ENCODE measurements at regions not wholly inside any gene's neighbourhood (a gene's known extent, or its start where the extent isn't known, plus 50 kb on each side); places are given as distances from the start of the nearest gene placed in this dataset.

GRCh38 chr7:132045481-132045980 lies 489.1 kb upstream of the PODXL start:
- CTCF ChIA-PET = no interaction called here
- peaks cover 3% of the 10 kb centered on the region for H3K27me3 Mint-ChIP-seq
- POLR2A ChIA-PET = no interaction called here

GRCh38 chr7:132045002-132045401 lies 488.6 kb upstream of the PODXL start:
- Mint-ChIP-seq H3K36me3 (ENCODE audit: low read depth) (no peaks in the 10 kb centered on the region), H3K27ac (no peak overlapping the region), H3K27me3 (peaks cover 3% of the 10 kb centered on the region), H3K9me3 (no peaks in the 10 kb centered on the region), H3K4me3 (no peak overlapping the region), H3K4me1 (no peaks in the 10 kb centered on the region)
- no peak for DNase-seq
- ChIA-PET CTCF (interaction anchor here (0.5 kb wide), 1 partner anchor 331 kb away, joined by 3 read pairs; no protein-coding TSS in a partner anchor), POLR2A (no interaction called here)

More at GRCh38 chr7:132045481-132045980, 489.1 kb upstream of the PODXL start:
- no peak overlapping the region for H3K4me3 Mint-ChIP-seq
- H3K4me1 Mint-ChIP-seq = no peaks in the 10 kb centered on the region
- no peaks in the 10 kb centered on the region for H3K36me3 Mint-ChIP-seq (ENCODE audit: low read depth)
- no peak overlapping the region for H3K27ac Mint-ChIP-seq
- DNase-seq = no peak
- no peaks in the 10 kb centered on the region for H3K9me3 Mint-ChIP-seq

GRCh38 chr7:132044247-132044646 lies 487.8 kb upstream of the PODXL start:
- no peaks in the 10 kb centered on the region for H3K36me3 Mint-ChIP-seq (ENCODE audit: low read depth)
- no peak overlapping the region for H3K4me3 Mint-ChIP-seq
- POLR2A ChIA-PET = no interaction called here
- no peak overlapping the region for H3K27ac Mint-ChIP-seq
- no peaks in the 10 kb centered on the region for H3K9me3 Mint-ChIP-seq
- peaks cover 6% of the 10 kb centered on the region for H3K27me3 Mint-ChIP-seq
- H3K4me1 Mint-ChIP-seq = no peaks in the 10 kb centered on the region
- CTCF ChIA-PET = interaction anchor here (0.5 kb wide), 1 partner anchor 289 kb away, joined by 4 read pairs; no protein-coding TSS in a partner anchor
- DNase-seq = no peak

GRCh38 chr7:132041108-132041507 lies 484.7 kb upstream of the PODXL start:
- H3K4me1 Mint-ChIP-seq = no peaks in the 10 kb centered on the region
- no peak overlapping the region for H3K27ac Mint-ChIP-seq
- H3K27me3 Mint-ChIP-seq = peaks cover 5% of the 10 kb centered on the region
- CTCF ChIA-PET = no interaction called here
- DNase-seq = no peak
- POLR2A ChIA-PET = no interaction called here
- H3K36me3 Mint-ChIP-seq (ENCODE audit: low read depth) = no peaks in the 10 kb centered on the region
- no peak overlapping the region for H3K4me3 Mint-ChIP-seq
- no peaks in the 10 kb centered on the region for H3K9me3 Mint-ChIP-seq

- DNase-seq = no peak
- Mint-ChIP-seq H3K4me1 (no peaks in the 10 kb centered on the region), H3K9me3 (no peaks in the 10 kb centered on the region), H3K27ac (no peak overlapping the region), H3K27me3 (peaks cover 4% of the 10 kb centered on the region), H3K36me3 (ENCODE audit: low read depth) (no peaks in the 10 kb centered on the region), H3K4me3 (no peak overlapping the region)
- CTCF ChIA-PET = no interaction called here
- POLR2A ChIA-PET = no interaction called here
These were observed 479.3 kb upstream of the PODXL start for GRCh38 chr7:132035517-132036362.

- ChIA-PET CTCF (no interaction called here), POLR2A (no interaction called here)
- Mint-ChIP-seq H3K36me3 (ENCODE audit: low read depth) (no peaks in the 10 kb centered on the region), H3K27me3 (peaks cover 4% of the 10 kb centered on the region), H3K9me3 (no peaks in the 10 kb centered on the region), H3K27ac (no peak overlapping the region), H3K4me3 (no peak overlapping the region), H3K4me1 (no peaks in the 10 kb centered on the region)
- no peak for DNase-seq
These were observed 478.5 kb upstream of the PODXL start for GRCh38 chr7:132034748-132035416.

GRCh38 chr7:132030883-132031282 lies 474.5 kb upstream of the PODXL start:
- POLR2A ChIA-PET = no interaction called here
- H3K27ac Mint-ChIP-seq = no peak overlapping the region
- no peak overlapping the region for H3K4me3 Mint-ChIP-seq
- CTCF ChIA-PET = no interaction called here
- no peaks in the 10 kb centered on the region for H3K27me3 Mint-ChIP-seq
- no peak for DNase-seq
- no peaks in the 10 kb centered on the region for H3K9me3 Mint-ChIP-seq
- H3K4me1 Mint-ChIP-seq = no peaks in the 10 kb centered on the region
- no peaks in the 10 kb centered on the region for H3K36me3 Mint-ChIP-seq (ENCODE audit: low read depth)

GRCh38 chr7:132030086-132030568 lies 473.7 kb upstream of the PODXL start:
- H3K4me3 Mint-ChIP-seq = no peak overlapping the region
- CTCF ChIA-PET = no interaction called here
- H3K27me3 Mint-ChIP-seq = no peaks in the 10 kb centered on the region
- H3K9me3 Mint-ChIP-seq = no peaks in the 10 kb centered on the region
- DNase-seq = no peak
- POLR2A ChIA-PET = no interaction called here
- H3K27ac Mint-ChIP-seq = no peak overlapping the region
- H3K36me3 Mint-ChIP-seq (ENCODE audit: low read depth) = no peaks in the 10 kb centered on the region
- no peaks in the 10 kb centered on the region for H3K4me1 Mint-ChIP-seq

- Mint-ChIP-seq H3K4me3 (no peak overlapping the region), H3K27me3 (no peaks in the 10 kb centered on the region), H3K9me3 (no peaks in the 10 kb centered on the region), H3K36me3 (ENCODE audit: low read depth) (no peaks in the 10 kb centered on the region), H3K4me1 (no peaks in the 10 kb centered on the region), H3K27ac (no peak overlapping the region)
- CTCF ChIA-PET = no interaction called here
- DNase-seq = no peak
- POLR2A ChIA-PET = no interaction called here
These were observed 473.1 kb upstream of the PODXL start for GRCh38 chr7:132029369-132030085.

GRCh38 chr7:132028144-132028920 lies 471.9 kb upstream of the PODXL start:
- no peaks in the 10 kb centered on the region for H3K27me3 Mint-ChIP-seq

GRCh38 chr7:132024290-132024689 lies 467.9 kb upstream of the PODXL start:
- H3K4me1 Mint-ChIP-seq = no peaks in the 10 kb centered on the region
- H3K9me3 Mint-ChIP-seq = no peaks in the 10 kb centered on the region
- no peak overlapping the region for H3K4me3 Mint-ChIP-seq
- DNase-seq = no peak
- H3K27ac Mint-ChIP-seq = no peak overlapping the region
- ChIA-PET POLR2A (no interaction called here), CTCF (no interaction called here)
- no peaks in the 10 kb centered on the region for H3K36me3 Mint-ChIP-seq (ENCODE audit: low read depth)
- H3K27me3 Mint-ChIP-seq = no peaks in the 10 kb centered on the region

More at GRCh38 chr7:132028144-132028920, 471.9 kb upstream of the PODXL start:
- DNase-seq = no peak
- H3K27ac Mint-ChIP-seq = no peak overlapping the region
- no peak overlapping the region for H3K4me3 Mint-ChIP-seq
- no peaks in the 10 kb centered on the region for H3K9me3 Mint-ChIP-seq
- ChIA-PET CTCF (no interaction called here), POLR2A (no interaction called here)
- no peaks in the 10 kb centered on the region for H3K36me3 Mint-ChIP-seq (ENCODE audit: low read depth)
- H3K4me1 Mint-ChIP-seq = no peaks in the 10 kb centered on the region

- no peaks in the 10 kb centered on the region for H3K36me3 Mint-ChIP-seq (ENCODE audit: low read depth)
- DNase-seq = no peak
- ChIA-PET POLR2A (no interaction called here), CTCF (no interaction called here)
- H3K27ac Mint-ChIP-seq = no peak overlapping the region
- H3K4me3 Mint-ChIP-seq = no peak overlapping the region
- no peaks in the 10 kb centered on the region for H3K9me3 Mint-ChIP-seq
- no peaks in the 10 kb centered on the region for H3K27me3 Mint-ChIP-seq
- H3K4me1 Mint-ChIP-seq = no peaks in the 10 kb centered on the region
These were observed 467.0 kb upstream of the PODXL start for GRCh38 chr7:132023466-132023865.

Measured in activated CD4-positive, alpha-beta T cell treated with anti-CD3 and anti-CD28 coated beads, Interleukin-2, amount 10 ng/mL, durations not matched to agents 7 days and 5 days (primary cell).